B cell (primary cell): ENCODE measurements at regions not wholly inside any gene's neighbourhood (a gene's known extent, or its start where the extent isn't known, plus 50 kb on each side); places are given as distances from the start of the nearest gene placed in this dataset.
A peak's percentile ranks its signal among the peaks of the same experiment; 100 is the strongest.

Experiments used
- ATAC-seq: fragments of 200-7000 bp; cut with Tn5 transposase; one replicate; pipeline ENCODE4 v1.10.0; 2021; ENCODE audit warnings: low read depth, mild to moderate bottlenecking, moderate number of reproducible peaks, moderate library complexity
- CTCF ChIA-PET: fragments of 350-600 bp; sonication (Branson Sonifier 250); formaldehyde crosslinking; loops from one replicate; lab custom pipeline; 2021; ENCODE audit warnings: antibody characterized with exemption, inconsistent platforms; lab: Charles Lee
- POLR2A ChIA-PET: fragments of 350-600 bp; sonication (Branson Sonifier 250); formaldehyde crosslinking; loops from one replicate; lab custom pipeline; 2021; ENCODE audit warnings: antibody characterized with exemption; lab: Charles Lee
- DNase-seq: peaks from one replicate; pipeline ENCODE4 v3.0.0; 2013
- H2AFZ ChIP-seq: 2 replicates; pipeline ENCODE4 v1.6.1; 2012; ENCODE audit warnings: mild to moderate bottlenecking, low read depth, low read length; ENCODE audit not compliant: insufficient read depth, poor library complexity, severe bottlenecking
- H3K27ac ChIP-seq, 2 donors: 1 replicate in 1 of 2; 2 replicates in 1 of 2; pipeline ENCODE4 v1.5.1; 2012 to 2013; ENCODE audit warnings: low read length in 2 of 2, mild to moderate bottlenecking in 2 of 2, moderate library complexity in 1 of 2
- H3K27me3 ChIP-seq, 4 experiments: fragments of 200-600 bp in 1 of 4; sonication (generic) in 1 of 4; replicated peaks in 1 of 4; 1 replicate in 2 of 4; 2 replicates in 2 of 4; pipeline versions ENCODE4 v1.6.1 to v1.7.0; 2013 to 2016; ENCODE audit warnings: low read length in 3 of 4, mild to moderate bottlenecking in 2 of 4, mixed read lengths in 1 of 4, moderate library complexity in 1 of 4; ENCODE audit not compliant: insufficient read depth in 4 of 4, control insufficient read depth in 3 of 4; ENCODE audit errors: control extremely low read depth in 1 of 4
- H3K36me3 ChIP-seq, 2 experiments: replicated peaks in 1 of 2; 1 replicate in 1 of 2; 2 replicates in 1 of 2; pipeline versions ENCODE4 v1.6.1 to v1.7.1; 2013; ENCODE audit warnings: low read length in 1 of 2; ENCODE audit not compliant: insufficient read depth in 2 of 2, control insufficient read depth in 1 of 2; ENCODE audit errors: control extremely low read depth in 1 of 2, extremely low read depth in 1 of 2
- H3K4me1 ChIP-seq, 2 donors: fragments of 200-600 bp in 1 of 2; sonication (generic) in 1 of 2; 1 replicate in 1 of 2; 2 replicates in 1 of 2; pipeline versions ENCODE4 v1.5.1 to v1.6.1; 2013 to 2017; ENCODE audit warnings: low read length in 2 of 2; ENCODE audit not compliant: control insufficient read depth in 2 of 2, insufficient read depth in 2 of 2
- H3K4me2 ChIP-seq: replicated peaks from 2 replicates; pipeline ENCODE3; 2012; ENCODE audit warnings: mild to moderate bottlenecking, low read depth, low read length; ENCODE audit not compliant: poor library complexity, severe bottlenecking
- H3K4me3 ChIP-seq, 5 experiments: fragments of 200-600 bp in 1 of 5; sonication (generic) in 1 of 5; 1 replicate in 3 of 5; 2 replicates in 2 of 5; pipeline versions ENCODE4 v1.5.1 to v1.7.0; 2011 to 2016; ENCODE audit warnings: low read length in 4 of 5, mild to moderate bottlenecking in 4 of 5, low read depth in 2 of 5, control low read depth in 1 of 5, moderate library complexity in 1 of 5; ENCODE audit not compliant: insufficient read depth in 1 of 5; ENCODE audit errors: control extremely low read depth in 1 of 5, extremely low read depth in 1 of 5
- H3K79me2 ChIP-seq: fragments of 200-600 bp; sonication (generic); one replicate; pipeline ENCODE4 v1.6.0; 2016; ENCODE audit warnings: low read length; ENCODE audit not compliant: control insufficient read depth, insufficient read depth
- H3K9ac ChIP-seq: fragments of 200-600 bp; sonication (generic); 2 replicates; pipeline ENCODE4 v1.6.1; 2017; ENCODE audit warnings: mild to moderate bottlenecking, low read length, moderate library complexity
- H3K9me3 ChIP-seq, 3 donors: one replicate each; pipeline versions ENCODE4 v1.6.1 to v1.7.1; 2013; ENCODE audit warnings: low read length in 2 of 3; ENCODE audit not compliant: control insufficient read depth in 2 of 3, insufficient read depth in 1 of 3; ENCODE audit errors: control extremely low read depth in 1 of 3
- H4K20me1 ChIP-seq: 2 replicates; pipeline ENCODE4 v1.6.0; 2012; ENCODE audit warnings: mild to moderate bottlenecking, low read length; ENCODE audit not compliant: insufficient read depth, control insufficient read depth, poor library complexity, severe bottlenecking
- H3K27ac Mint-ChIP-seq: one replicate; pipeline ENCODE4 v1.8.0; 2021; ENCODE audit warnings: mixed read lengths
- H3K27me3 Mint-ChIP-seq: one replicate; pipeline ENCODE4 v1.8.0; 2021; ENCODE audit warnings: mixed read lengths
- H3K4me1 Mint-ChIP-seq: one replicate; pipeline ENCODE4 v1.8.0; 2021; ENCODE audit warnings: mixed read lengths
- H3K4me3 Mint-ChIP-seq: one replicate; pipeline ENCODE4 v1.8.0; 2021; ENCODE audit warnings: mixed read lengths
- H3K9me3 Mint-ChIP-seq: one replicate; pipeline ENCODE4 v1.8.0; 2022; ENCODE audit warnings: mixed read lengths; ENCODE audit not compliant: insufficient read depth
- CTCF ChIP-seq: fragments of 200-600 bp; IDR thresholded peaks from one replicate; pipeline ENCODE4 v1.8.0; 2022; ENCODE audit warnings: antibody characterized with exemption, mild to moderate bottlenecking
- EZH2 ChIP-seq: IDR thresholded peaks from 2 replicates; pipeline ENCODE4 v1.6.1; 2012; ENCODE audit warnings: borderline replicate concordance, low read depth, mild to moderate bottlenecking, moderate library complexity, low read length; ENCODE audit not compliant: insufficient read depth, poor library complexity, severe bottlenecking
- WGBS: methylation state at CpG from one replicate; pipeline ENCODE4 v1.1.5; 2013; ENCODE audit warnings: missing lambda C conversion rate; ENCODE audit not compliant: insufficient coverage; 5-methylcytosine and 5-hydroxymethylcytosine counted together
- intact Hi-C: fragments of 100-400 bp; cut with micrococcal nuclease; formaldehyde crosslinking; loops from one replicate; pipeline ENCODE4 v1.10.0; 2022

GRCh38 chr1:59012378-59012777 is 228.5 kb upstream of the JUN start:
- H3K4me3 Mint-ChIP-seq: peak overlapping the region; percentile 14
- CTCF ChIA-PET: interaction anchor here (0.9 to 2.0 kb wide), 5 partner anchors 8 to 747 kb away, joined by 3 to 8 read pairs (median 4); no protein-coding TSS in a partner anchor

More at GRCh38 chr1:59012378-59012777, 228.5 kb upstream of the JUN start:
- Histone ChIP-seq H3K27me3 (no peaks in the 10 kb centered on the region), H3K79me2 (no peaks in the 10 kb centered on the region), H2AFZ (no peak overlapping the region), H3K4me3 (no peak overlapping the region), H3K27ac (peak overlapping the region in 1 of 2 donors; percentile 82), H3K4me1 (peaks cover 54 to 75% of the 10 kb centered on the region in 2 donors), H3K9ac (no peak overlapping the region), H3K36me3 (no peaks in the 10 kb centered on the region), H3K4me2 (peak overlapping the region; percentile 70), H3K9me3 (no peaks in the 10 kb centered on the region), H4K20me1 (no peaks in the 10 kb centered on the region)
- TF ChIP-seq EZH2 (no peak), CTCF (no peak)
- POLR2A ChIA-PET: interaction anchor here (0.6 to 1.8 kb wide), 4 partner anchors 14 to 228 kb away, joined by 3 to 6 read pairs (median 4); partner anchors contain the start of gene JUN
- no CpG with 5 or more reads among the region's 3 CpGs for WGBS
- H3K27me3 Mint-ChIP-seq: no peaks in the 10 kb centered on the region
- peak overlapping the region; percentile 57 for H3K27ac Mint-ChIP-seq
- H3K9me3 Mint-ChIP-seq: no peaks in the 10 kb centered on the region
- DNase-seq: no peak
- H3K4me1 Mint-ChIP-seq: peaks cover 76% of the 10 kb centered on the region
- ATAC-seq: no peak
- intact Hi-C loops: loop anchor here (2.0 to 5.0 kb wide), 5 partner anchors 14 to 685 kb away; no protein-coding TSS in a partner anchor
